Pulmonary artery endothelial cell (primary cell): ENCODE measurements at regions not wholly inside any gene's neighbourhood (a gene's known extent, or its start where the extent isn't known, plus 50 kb on each side); places are given as distances from the start of the nearest gene placed in this dataset.
"Not testable (repeated sequence)": the region's sequence is repeated elsewhere in the genome, so short reads cannot be mapped to it uniquely, and the experiment has no call there.

Source experiments
- DNase-seq: peaks from one replicate; pipeline ENCODE4 v3.0.0-alpha.2; 2011; ENCODE audit warnings: low read depth, low spot score

GRCh38 chr7:50920031-50920635 is 137.4 kb upstream of the GRB10 start:
- DNase-seq: no peak

DNA sequence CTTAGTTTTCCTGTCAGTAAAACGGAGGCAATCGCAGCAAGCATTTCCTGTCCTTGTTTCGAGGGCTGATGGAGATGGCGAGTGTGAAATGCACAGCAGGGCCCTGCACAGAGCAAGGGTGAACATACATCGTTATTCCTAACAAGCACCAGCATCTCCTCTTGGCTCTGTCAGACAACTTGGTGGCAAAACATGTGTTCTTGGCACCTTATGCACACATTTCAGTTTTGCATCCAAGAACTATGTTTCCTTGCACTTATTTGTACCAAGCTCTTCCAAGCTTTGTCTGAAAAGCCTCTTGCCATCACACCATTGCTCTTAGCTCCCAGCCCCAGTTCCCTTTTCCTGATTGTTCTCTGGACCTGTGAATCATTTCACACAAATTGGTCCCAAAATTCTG is 132.9 kb upstream of the GRB10 start:
- no peak for DNase-seq

DNA sequence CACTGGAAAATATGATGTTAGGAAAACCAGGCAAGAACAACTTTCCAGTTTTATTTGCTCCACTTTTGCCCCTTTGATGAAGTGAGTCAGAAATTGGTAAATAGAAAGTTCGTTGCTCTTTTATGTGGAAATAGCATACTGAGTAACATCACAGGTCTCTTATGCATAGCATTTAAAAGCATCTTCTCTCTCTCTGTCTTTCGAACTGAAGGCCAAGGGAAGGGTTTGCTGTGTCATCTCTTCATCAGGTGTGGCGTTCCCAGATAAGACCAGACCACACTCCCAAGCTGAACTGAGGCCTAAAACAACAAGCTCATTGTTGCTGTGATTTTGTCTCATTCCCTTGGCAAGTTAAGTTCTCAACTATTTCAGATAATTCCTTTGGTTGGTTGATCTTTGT is 131.8 kb upstream of the GRB10 start:
- no peak for DNase-seq

DNA sequence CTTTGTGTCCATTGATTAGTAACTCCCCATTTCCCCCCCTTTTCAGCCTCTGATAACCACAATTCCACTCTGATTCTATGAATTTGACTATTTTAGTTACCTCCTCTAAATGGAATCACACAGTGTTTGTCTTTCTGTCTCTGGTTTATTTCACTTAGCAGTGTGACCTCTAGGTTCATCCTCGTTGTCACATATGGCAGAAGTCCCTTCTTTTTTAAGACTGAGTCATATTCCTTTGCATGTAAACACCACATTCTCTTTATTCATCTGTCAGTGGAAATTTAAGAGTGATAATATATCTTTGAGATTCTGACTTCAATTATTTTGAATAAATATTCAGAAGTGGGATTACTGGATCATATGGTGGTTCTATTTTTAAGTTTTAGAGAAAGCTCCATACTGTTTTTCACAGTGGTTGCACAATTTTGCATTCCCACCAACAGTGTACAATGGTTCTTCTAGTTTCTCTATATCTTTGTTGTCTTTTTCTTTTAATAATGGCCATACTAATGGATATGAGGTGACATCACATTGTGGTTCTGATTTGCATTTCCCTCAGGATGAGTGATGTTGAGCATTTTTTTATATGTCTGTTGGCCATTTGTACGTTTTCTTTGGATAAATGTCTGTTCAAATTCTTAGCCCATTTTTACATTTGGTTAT is 126.1 kb upstream of the GRB10 start:
- no peak for DNase-seq

- not testable (repeated sequence) for DNase-seq
These were observed 116.1 kb upstream of the GRB10 start for GRCh38 chr7:50898604-50899477.

GRCh38 chr7:50887061-50887460 is 104.4 kb upstream of the GRB10 start:
- not testable (repeated sequence) for DNase-seq

DNA sequence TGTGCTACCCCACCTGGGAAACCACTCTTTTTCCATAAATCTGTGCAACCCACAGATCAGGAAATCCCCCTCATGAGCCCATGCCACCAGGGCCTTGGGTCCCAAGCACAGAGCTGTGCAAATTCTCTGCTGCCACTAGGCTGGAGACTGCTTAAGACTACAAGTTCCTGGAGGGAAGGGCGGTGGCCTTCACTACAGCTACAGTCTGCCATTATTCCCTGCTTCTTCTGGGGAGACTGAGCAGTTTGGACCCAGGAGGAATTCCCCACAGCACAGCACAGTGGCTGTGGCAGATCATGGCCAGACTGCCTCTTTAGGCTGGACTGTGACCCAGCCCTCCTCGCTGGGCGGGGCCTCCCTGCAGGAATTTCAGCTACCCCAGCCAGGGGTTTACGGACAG is 89.7 kb upstream of the GRB10 start:
- no peak for DNase-seq

DNA sequence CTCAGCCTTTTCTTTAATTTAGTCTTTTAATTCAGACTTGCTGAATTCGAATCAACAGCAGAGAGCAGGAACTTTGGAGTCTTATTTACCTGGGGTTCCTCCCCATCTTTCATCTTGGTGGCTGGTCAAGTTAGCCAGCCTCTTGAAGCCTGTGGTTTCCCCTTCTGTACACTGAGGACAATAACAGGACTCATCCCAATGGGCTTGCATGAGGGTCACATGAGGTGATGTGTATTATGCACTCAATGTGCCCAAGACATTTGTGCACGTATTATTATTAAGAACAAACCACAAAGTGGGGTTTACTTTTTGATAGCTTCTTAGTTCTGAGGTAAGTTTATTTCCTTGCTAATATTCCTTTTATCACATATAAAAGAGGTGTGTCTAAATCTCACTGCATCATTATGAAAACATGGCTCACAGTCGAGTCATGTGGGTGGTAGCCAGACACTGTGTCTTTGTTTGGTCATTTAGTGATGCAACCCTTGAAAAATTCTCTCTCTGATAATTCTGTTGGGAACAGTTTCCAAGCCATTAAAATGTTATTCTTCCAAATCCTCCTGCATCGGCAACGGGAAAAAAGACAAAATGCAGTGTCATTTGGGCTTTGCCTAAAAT is 86.5 kb upstream of the GRB10 start:
- no peak for DNase-seq

GRCh38 chr7:50868426-50869100 is 85.9 kb upstream of the GRB10 start:
- DNase-seq: no peak

- DNase-seq: no peak
These were observed 84.3 kb upstream of the GRB10 start for GRCh38 chr7:50867034-50867356.

- DNase-seq: no peak
These were observed 83.8 kb upstream of the GRB10 start for GRCh38 chr7:50866343-50867033.

DNA sequence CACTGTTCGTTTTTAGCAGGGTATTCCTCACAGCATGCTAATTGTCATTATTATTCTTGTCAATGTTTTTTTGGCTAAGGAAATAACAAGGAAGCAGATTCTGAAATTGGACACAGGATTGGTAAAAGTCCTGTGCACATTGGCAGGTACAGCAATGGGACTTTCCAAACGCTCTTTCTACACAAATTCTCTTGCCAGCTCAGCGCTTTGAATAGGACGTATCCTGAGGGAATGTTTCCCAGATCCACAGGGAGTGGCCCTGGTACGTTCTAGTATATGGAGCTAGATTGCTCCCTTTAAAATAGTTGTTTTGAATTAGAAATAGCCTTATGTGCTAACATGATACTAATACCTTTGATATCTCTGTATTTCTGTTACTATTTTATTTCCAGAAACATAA is 82.8 kb upstream of the GRB10 start:
- no peak for DNase-seq

GRCh38 chr7:50864694-50865093 is 82.0 kb upstream of the GRB10 start:
- no peak for DNase-seq

- DNase-seq: no peak
These were observed 80.4 kb upstream of the GRB10 start for GRCh38 chr7:50863053-50863452.

DNA sequence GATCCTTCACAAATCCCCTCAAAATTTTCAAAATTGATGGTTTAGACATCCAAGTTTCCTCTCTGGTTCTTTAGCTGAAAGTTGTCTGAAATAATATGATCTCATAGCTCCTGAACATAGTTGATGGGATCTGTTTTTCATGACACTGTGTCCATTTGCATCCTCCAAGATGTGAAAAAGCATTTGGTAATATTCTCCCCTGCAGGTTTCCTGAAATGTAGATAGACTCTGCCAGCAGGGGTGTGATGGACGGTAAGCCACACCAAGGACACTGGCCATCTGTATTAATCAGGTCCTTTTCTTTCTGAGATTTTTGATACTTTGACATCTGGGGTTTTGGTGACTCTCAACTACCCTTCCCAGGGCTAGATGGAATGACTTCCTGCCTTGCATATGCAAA is 79.6 kb upstream of the GRB10 start:
- no peak for DNase-seq

- no peak for DNase-seq
These were observed 77.9 kb upstream of the GRB10 start for GRCh38 chr7:50860598-50860997.

DNA sequence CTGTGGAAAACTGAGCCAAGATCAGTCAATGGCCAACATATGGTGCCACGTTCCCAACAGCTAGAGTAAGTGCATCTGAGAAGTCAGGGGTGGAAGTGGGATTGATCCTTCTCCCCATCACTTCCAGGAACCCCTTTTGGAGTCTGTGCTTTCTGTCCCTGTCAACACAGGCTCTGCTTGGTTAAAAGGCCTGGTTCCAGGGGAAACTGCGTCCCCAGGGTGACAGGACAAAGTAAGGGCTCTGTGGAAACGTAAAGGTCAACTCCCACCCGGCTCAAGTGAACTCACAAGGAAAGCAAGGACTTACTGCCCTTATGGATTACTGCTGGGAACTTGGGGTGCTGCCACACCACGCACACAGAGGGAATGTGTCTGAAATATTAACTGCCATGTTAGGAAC is 77.5 kb upstream of the GRB10 start:
- no peak for DNase-seq

DNA sequence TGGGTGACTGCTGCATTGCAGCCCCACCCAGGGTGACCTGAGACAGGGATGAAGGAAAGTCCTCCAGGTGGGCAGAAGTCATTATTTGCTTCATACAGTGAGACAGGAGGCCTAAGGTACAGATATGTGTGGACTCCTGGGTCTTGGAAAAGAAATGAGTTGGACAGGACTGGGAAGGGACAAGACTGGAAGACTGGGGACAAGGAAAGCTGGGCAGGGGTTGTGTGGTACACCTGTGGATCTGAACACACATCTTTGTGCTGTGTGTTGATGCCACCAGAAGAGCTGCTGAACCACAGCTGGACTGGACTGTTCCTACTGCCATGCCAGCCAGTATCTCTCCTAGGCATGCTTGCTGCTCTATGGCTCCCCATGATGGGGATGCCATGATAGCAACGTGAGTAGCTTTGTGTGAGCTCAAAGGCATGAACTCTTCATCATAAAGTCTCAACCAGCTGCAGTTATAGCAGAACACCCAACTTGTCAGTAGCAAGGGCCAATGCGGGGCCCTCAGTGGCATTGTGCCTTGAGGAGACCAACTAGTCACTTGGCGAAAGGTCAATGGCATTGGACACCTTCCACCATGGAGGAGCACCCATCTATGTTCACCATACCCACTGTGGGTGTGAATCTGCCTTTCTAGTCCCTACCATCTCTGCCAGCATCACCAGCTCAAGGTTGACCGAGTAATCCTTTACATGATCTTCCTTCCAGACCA is 76.0 kb upstream of the GRB10 start:
- DNase-seq: no peak

DNA sequence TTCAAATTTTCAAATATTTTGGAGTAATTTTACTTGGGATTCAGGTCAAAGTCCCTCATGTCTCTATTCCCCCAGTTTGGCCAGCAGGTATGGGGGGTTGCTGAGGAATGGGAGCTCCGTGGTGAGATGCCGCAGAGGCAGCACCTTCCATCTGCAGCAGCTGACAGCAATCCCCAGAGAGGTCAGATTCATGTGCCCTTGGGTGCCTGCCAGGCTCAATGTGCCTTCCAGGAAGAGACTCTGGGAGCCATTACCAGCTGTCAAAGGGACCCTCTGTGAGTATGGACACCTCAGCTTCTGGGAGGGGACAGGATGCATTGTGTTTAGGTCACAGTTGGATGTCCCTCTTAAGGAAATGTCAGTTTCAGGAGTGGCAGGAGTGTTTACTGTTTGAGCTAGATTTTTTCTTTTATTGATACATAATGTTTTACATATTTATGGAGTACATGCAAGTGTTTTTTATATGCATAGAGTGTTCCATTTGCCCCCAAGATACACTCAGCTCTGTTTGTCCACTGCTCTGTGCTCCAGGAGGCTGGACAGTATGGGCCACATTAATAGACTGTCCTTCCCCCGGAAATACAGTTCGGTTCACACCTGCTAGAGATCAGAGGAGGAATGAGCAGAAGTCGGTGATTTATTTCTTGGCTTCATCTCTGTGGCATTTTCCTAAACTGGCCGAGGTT is 75.3 kb upstream of the GRB10 start:
- no peak for DNase-seq

- no peak for DNase-seq
These were observed 74.1 kb upstream of the GRB10 start for GRCh38 chr7:50856806-50857205.
